Activated naive CD8-positive, alpha-beta T cell treated with anti-CD3 and anti-CD28 coated beads for 36 hours (primary cell): ENCODE measurements at regions not wholly inside any gene's neighbourhood (a gene's known extent, or its start where the extent isn't known, plus 50 kb on each side); places are given as distances from the start of the nearest gene placed in this dataset.
A peak's percentile ranks its signal among the peaks of the same experiment; 100 is the strongest.

Experiments used
- DNase-seq: peaks from one replicate; pipeline ENCODE4 v3.0.0; 2021
- H3K27ac Mint-ChIP-seq: one replicate; pipeline ENCODE4 v1.8.0; 2022; ENCODE audit warnings: mild to moderate bottlenecking, moderate library complexity, mixed read lengths
- H3K27me3 Mint-ChIP-seq: one replicate; pipeline ENCODE4 v1.8.0; 2022; ENCODE audit warnings: mild to moderate bottlenecking, mixed read lengths
- H3K36me3 Mint-ChIP-seq: one replicate; pipeline ENCODE4 v1.8.0; 2021; ENCODE audit warnings: mild to moderate bottlenecking, mixed read lengths
- H3K4me1 Mint-ChIP-seq: one replicate; pipeline ENCODE4 v1.8.0; 2021; ENCODE audit warnings: mixed read lengths
- H3K4me3 Mint-ChIP-seq: one replicate; pipeline ENCODE4 v1.8.0; 2022; ENCODE audit warnings: mild to moderate bottlenecking, moderate library complexity, mixed read lengths
- H3K9me3 Mint-ChIP-seq: one replicate; pipeline ENCODE4 v1.8.0; 2022; ENCODE audit warnings: mixed read lengths

GRCh38 chr9:20040991-20041696 is 252.3 kb upstream of the SLC24A2 start:
- no peak overlapping the region for H3K4me3 Mint-ChIP-seq
- no peaks in the 10 kb centered on the region for H3K9me3 Mint-ChIP-seq
- DNase-seq: no peak
- H3K36me3 Mint-ChIP-seq: no peaks in the 10 kb centered on the region
- H3K27me3 Mint-ChIP-seq: no peaks in the 10 kb centered on the region
- no peak overlapping the region for H3K27ac Mint-ChIP-seq
- H3K4me1 Mint-ChIP-seq: peaks cover 25% of the 10 kb centered on the region

DNA sequence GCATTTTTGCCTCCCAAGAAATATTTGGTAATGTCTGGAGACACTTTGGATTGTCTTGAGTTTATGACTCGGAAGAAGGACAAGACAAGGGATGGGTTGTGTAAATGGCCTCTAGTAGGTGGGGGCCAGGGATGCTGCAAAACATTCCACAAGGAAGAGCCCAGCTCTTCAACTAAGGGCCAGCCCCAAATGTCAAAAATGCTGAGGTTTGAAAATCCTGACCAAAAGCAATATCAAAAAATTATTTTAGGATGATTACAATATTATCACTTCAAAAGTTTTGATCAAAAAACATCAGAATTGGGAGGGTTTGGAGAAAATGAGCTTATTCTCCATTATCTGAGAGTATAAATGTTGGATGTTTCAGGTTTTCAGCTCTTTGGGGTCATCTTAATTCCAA is 248.9 kb upstream of the SLC24A2 start:
- no peaks in the 10 kb centered on the region for H3K36me3 Mint-ChIP-seq
- H3K4me3 Mint-ChIP-seq: no peak overlapping the region
- H3K27ac Mint-ChIP-seq: no peak overlapping the region
- H3K9me3 Mint-ChIP-seq: no peaks in the 10 kb centered on the region
- H3K4me1 Mint-ChIP-seq: peaks cover 20% of the 10 kb centered on the region
- no peaks in the 10 kb centered on the region for H3K27me3 Mint-ChIP-seq
- no peak for DNase-seq

GRCh38 chr9:20033511-20033910 is 244.7 kb upstream of the SLC24A2 start:
- no peak overlapping the region for H3K27ac Mint-ChIP-seq

DNA sequence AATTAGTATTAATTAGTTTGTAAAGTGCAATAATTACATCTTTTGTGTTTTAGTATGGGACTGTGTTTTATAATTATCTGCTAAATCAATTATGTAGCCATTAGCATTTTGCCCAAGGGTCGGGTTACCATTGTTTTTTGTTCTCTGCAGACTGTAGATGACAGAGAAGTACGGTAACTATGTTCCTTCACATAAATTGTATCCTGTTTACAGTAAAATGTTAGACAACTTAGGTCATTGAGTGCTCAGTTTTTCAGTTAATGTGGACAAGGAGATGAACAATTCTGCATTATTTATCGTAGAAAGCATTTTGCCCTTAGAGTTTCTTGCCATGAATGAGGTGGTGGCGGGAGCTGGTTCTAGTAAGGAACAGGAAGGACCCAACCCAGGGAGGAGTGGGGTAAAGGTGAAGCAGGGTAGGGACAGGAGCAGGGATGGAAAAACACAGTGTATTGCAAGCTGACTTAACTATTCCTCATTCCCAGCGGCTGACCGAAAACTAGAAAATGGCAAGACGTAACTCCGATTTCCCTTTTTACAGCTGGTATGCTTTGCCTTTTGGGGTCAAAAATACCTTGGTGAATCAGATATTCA is 243.7 kb upstream of the SLC24A2 start:
- Mint-ChIP-seq H3K9me3 (no peaks in the 10 kb centered on the region), H3K27me3 (no peaks in the 10 kb centered on the region), H3K36me3 (no peaks in the 10 kb centered on the region), H3K4me3 (no peak overlapping the region), H3K27ac (no peak overlapping the region), H3K4me1 (peaks cover 7% of the 10 kb centered on the region)
- DNase-seq: no peak

More at GRCh38 chr9:20033511-20033910, 244.7 kb upstream of the SLC24A2 start:
- no peak for DNase-seq
- Mint-ChIP-seq H3K4me1 (peaks cover 7% of the 10 kb centered on the region), H3K27me3 (no peaks in the 10 kb centered on the region), H3K36me3 (no peaks in the 10 kb centered on the region), H3K4me3 (no peak overlapping the region), H3K9me3 (no peaks in the 10 kb centered on the region)

GRCh38 chr9:20031836-20032235 is 243.0 kb upstream of the SLC24A2 start:
- Mint-ChIP-seq H3K9me3 (no peaks in the 10 kb centered on the region), H3K36me3 (no peaks in the 10 kb centered on the region), H3K27ac (no peak overlapping the region), H3K27me3 (no peaks in the 10 kb centered on the region), H3K4me1 (peaks cover 7% of the 10 kb centered on the region), H3K4me3 (no peak overlapping the region)
- DNase-seq: no peak

DNA sequence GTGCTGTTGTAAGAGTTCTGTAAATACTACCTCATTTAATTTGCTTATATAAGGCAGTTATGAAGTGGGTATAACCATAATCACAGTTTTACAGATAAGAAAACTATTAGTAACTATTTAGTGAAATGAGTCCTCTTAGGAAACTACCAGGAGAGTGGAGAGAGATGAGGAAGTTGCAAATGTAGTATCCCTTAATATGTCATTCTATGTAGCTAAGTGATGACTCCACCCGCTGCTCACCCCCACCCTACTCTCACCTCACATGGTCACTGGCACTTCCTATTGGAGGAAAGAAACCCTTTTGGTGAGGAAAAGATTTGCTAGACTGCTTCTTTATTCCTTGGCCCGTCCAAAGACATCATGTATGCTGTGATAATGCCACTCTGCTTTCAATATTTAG is 241.8 kb upstream of the SLC24A2 start:
- H3K4me1 Mint-ChIP-seq: peaks cover 7% of the 10 kb centered on the region
- DNase-seq: no peak
- no peak overlapping the region for H3K27ac Mint-ChIP-seq
- H3K36me3 Mint-ChIP-seq: no peaks in the 10 kb centered on the region
- no peak overlapping the region for H3K4me3 Mint-ChIP-seq
- no peaks in the 10 kb centered on the region for H3K27me3 Mint-ChIP-seq
- H3K9me3 Mint-ChIP-seq: no peaks in the 10 kb centered on the region

DNA sequence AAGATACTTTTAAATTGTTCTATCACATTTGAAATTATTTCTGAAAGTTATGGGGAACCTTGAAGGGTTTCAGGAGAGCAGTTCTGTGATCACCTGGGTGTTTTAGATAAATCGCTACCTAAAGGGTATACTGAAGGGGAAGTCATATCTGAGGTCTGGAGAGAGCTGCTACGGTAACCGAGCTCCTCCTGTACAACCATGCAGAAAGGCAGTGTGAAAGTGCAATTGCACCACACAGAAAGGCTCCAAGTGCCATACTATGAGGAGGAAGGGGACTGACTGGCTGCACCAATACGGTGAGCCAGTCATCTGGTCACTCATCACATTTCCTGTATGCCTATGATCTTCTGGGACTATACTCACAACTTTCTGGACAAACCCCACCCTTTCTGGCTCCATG is 241.4 kb upstream of the SLC24A2 start:
- Mint-ChIP-seq H3K27ac (no peak overlapping the region), H3K4me1 (peaks cover 7% of the 10 kb centered on the region), H3K27me3 (no peaks in the 10 kb centered on the region), H3K9me3 (no peaks in the 10 kb centered on the region), H3K4me3 (no peak overlapping the region), H3K36me3 (no peaks in the 10 kb centered on the region)
- DNase-seq: no peak

DNA sequence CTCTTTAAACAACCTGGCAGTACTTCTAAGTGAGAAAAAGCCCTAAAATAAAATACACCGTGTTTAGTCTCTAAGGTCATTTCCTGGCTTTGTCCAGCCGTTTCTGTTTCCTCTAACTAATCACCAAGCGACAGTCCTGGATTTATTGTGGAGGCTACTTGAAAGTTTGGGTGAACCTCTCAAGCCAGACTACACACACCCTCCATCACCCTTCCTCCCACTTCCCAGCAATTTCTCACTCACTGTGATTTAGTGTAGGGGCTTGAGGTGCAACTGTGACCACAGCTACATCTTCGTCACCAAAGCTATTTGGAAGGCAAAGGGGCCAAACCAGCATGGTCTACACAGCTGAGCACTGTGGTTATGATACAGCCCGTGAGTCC is 240.0 kb upstream of the SLC24A2 start:
- Mint-ChIP-seq H3K4me3 (no peak overlapping the region), H3K36me3 (no peaks in the 10 kb centered on the region), H3K27me3 (no peaks in the 10 kb centered on the region), H3K4me1 (peaks cover 6% of the 10 kb centered on the region), H3K9me3 (no peaks in the 10 kb centered on the region), H3K27ac (no peak overlapping the region)
- no peak for DNase-seq

DNA sequence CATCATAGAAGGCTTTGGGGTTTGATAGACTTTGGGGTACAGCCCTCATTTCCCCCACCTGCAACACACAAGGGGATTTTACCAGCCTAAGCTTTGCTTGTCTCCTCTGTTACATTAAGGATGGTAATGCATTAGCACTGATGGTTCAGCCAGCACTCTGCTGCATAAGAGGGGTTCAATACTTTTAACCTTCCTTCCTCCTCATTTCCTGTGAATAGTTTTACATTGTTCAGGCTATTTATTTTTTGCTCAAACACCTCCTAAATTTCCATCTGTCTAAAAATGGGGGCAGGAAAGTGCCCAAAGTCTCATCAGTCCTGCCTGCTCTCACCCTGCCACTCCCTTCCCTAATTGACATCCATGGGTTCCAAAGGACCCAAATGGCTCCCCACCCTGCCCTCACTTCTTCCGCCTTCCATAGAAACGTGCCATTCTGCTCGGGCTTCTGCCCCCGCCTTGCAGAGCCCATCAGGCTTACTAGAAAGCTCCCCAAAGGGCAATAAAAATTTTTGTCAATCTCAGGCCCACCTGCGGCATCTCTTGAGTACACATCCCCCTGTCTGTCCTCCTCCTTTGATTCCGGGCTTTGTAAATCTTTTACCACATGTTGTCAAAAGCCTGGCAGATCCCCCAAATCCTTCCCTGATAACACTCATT is 239.5 kb upstream of the SLC24A2 start:
- Mint-ChIP-seq H3K4me1 (peaks cover 1% of the 10 kb centered on the region), H3K36me3 (no peaks in the 10 kb centered on the region), H3K27ac (no peak overlapping the region), H3K4me3 (no peak overlapping the region), H3K9me3 (no peaks in the 10 kb centered on the region), H3K27me3 (no peaks in the 10 kb centered on the region)
- no peak for DNase-seq

DNA sequence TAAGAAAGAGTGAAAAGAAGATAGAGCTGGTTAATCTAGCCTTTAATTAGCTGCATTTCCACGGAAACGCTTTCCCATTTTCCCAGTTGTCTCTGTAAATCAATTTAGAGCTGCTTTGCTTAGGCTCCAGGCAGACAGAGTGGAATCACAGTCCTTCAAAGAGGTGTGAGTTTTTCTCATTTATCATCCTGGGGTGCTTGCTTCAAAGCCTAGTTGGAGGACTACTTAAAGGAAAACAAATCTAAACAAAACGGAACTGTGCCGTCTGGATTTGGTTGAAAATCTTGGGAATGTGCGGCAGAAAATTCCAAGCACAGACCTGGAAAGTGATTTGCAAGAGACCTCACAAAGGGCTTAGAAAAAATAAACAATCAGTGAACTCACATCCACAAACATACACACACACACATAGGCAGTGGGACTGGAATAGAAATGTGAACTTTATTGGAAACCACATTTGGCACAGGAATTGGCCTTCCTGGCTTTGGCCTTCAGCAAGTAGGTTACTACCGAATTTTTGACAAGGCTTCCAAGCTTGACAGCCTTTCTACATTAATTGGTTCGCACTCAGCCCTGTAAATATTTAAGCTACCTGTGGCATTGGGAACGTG is 235.2 kb upstream of the SLC24A2 start:
- no peak for DNase-seq
- H3K27ac Mint-ChIP-seq: no peak overlapping the region
- no peaks in the 10 kb centered on the region for H3K36me3 Mint-ChIP-seq
- H3K27me3 Mint-ChIP-seq: no peaks in the 10 kb centered on the region
- no peak overlapping the region for H3K4me3 Mint-ChIP-seq
- no peaks in the 10 kb centered on the region for H3K4me1 Mint-ChIP-seq
- peaks cover 2% of the 10 kb centered on the region for H3K9me3 Mint-ChIP-seq

DNA sequence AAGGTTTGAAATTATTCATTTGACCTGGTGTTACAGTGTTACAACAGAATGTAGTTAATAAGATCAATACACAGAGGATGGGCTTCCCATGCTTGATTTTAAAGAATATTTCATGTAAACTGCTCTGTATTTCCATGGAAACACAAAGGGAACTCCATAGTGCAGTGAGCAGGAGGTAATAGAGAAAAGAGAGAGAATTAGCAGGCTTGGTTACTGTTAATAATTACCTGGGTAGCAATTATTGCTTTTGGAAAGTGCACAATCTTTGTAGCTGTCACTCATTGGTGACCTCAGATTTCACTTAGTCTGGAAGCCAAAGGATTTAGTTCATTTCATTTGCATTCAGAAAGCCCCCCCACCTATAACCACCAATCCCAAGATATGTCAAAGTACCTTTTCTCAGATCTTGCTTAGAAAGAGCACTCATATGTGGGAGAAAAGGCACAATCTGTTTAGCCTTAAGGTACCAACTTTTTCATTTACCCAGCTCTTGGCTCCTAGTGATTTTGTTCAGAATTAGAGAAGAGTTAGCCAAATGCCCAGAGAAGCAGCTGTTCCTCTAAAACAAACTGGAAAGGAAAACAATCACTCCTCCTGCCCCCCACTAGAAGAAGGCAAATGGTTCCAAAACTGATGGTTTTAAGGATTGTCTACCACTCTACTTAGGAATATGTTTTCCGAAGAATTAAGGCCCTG is 234.5 kb upstream of the SLC24A2 start:
- Mint-ChIP-seq H3K36me3 (no peaks in the 10 kb centered on the region), H3K4me3 (no peak overlapping the region), H3K27ac (no peak overlapping the region), H3K4me1 (no peaks in the 10 kb centered on the region), H3K27me3 (no peaks in the 10 kb centered on the region), H3K9me3 (peaks cover 2% of the 10 kb centered on the region)
- no peak for DNase-seq

GRCh38 chr9:20022410-20022809 is 233.6 kb upstream of the SLC24A2 start:
- Mint-ChIP-seq H3K36me3 (no peaks in the 10 kb centered on the region), H3K4me3 (no peak overlapping the region), H3K27me3 (no peaks in the 10 kb centered on the region)

DNA sequence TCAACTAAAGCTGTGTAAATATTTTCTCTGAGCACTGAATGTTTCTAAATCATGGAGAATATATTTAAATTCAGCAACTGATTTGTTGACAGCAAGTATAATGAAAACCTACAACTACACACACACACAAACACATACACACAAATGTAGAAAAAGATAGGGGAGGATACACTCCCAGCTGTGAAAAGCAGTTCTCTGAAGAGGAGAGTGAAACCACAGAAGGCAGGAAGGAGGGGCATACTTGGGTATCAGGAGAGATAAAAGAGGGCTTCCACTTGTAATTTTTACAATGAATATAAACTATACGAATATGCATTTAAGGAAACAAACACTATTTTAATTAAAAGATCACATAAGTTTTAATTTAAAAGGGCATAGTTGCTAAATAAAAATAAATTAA is 227.8 kb upstream of the SLC24A2 start:
- peak overlapping the region; percentile 52 for H3K27ac Mint-ChIP-seq
- no peak for DNase-seq
- no peak overlapping the region for H3K4me3 Mint-ChIP-seq
- H3K27me3 Mint-ChIP-seq: no peaks in the 10 kb centered on the region
- peaks cover 17% of the 10 kb centered on the region for H3K4me1 Mint-ChIP-seq
- peaks cover 14% of the 10 kb centered on the region for H3K9me3 Mint-ChIP-seq
- H3K36me3 Mint-ChIP-seq: peaks cover 4% of the 10 kb centered on the region

More at GRCh38 chr9:20022410-20022809, 233.6 kb upstream of the SLC24A2 start:
- no peak for DNase-seq
- H3K4me1 Mint-ChIP-seq: peaks cover 1% of the 10 kb centered on the region
- no peak overlapping the region for H3K27ac Mint-ChIP-seq
- H3K9me3 Mint-ChIP-seq: peaks cover 2% of the 10 kb centered on the region

GRCh38 chr9:20015427-20015931 is 226.6 kb upstream of the SLC24A2 start:
- Mint-ChIP-seq H3K9me3 (peaks cover 19% of the 10 kb centered on the region), H3K27me3 (no peaks in the 10 kb centered on the region), H3K36me3 (peaks cover 8% of the 10 kb centered on the region), H3K27ac (peak overlapping the region; percentile 66), H3K4me3 (no peak overlapping the region), H3K4me1 (peaks cover 17% of the 10 kb centered on the region)
- DNase-seq: no peak

DNA sequence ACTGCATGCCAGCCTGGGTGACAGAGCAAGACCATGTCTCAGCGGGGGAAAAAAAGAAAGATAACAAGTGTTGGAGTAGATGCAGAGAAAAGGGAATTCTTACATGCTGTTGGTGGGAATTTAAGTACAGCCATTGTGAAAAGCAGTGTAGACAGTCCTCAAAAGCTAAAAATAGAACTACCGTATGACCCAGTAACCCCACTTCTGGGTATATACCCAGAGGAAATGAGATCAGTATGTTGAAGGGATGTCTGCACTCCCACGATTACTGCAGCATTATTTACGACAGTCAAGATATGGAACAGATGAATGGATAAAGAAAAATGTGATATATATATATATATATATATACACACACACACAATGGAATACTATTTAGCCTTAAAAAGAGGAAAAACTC is 225.3 kb upstream of the SLC24A2 start:
- Mint-ChIP-seq H3K9me3 (peaks cover 17% of the 10 kb centered on the region), H3K27me3 (no peaks in the 10 kb centered on the region), H3K27ac (no peak overlapping the region), H3K4me3 (no peak overlapping the region), H3K4me1 (peaks cover 17% of the 10 kb centered on the region), H3K36me3 (peaks cover 8% of the 10 kb centered on the region)
- DNase-seq: no peak
